Suprapubic skin (tissue), 4 donors: ENCODE measurements at regions not wholly inside any gene's neighbourhood (a gene's known extent, or its start where the extent isn't known, plus 50 kb on each side); places are given as distances from the start of the nearest gene placed in this dataset.

Experiments
- POLR2A ChIP-seq, 2 donors: fragments of 450-650 bp; IDR thresholded peaks; one replicate each; pipeline ENCODE4 v1.6.1; 2017; ENCODE audit warnings: antibody characterized with exemption in 2 of 2, mild to moderate bottlenecking in 2 of 2, moderate library complexity in 2 of 2
- POLR2AphosphoS5 ChIP-seq, 3 donors: sonication (generic); formaldehyde crosslinking; IDR thresholded peaks; one replicate each; pipeline ENCODE4 v1.6.1; 2017; ENCODE audit warnings: antibody characterized with exemption in 3 of 3
- TF ChIP-seq, protein P1 (sequence below), 2 donors: fragments of 200-600 bp in 1 of 2; fragments of 450-650 bp in 1 of 2; sonication (generic) in 1 of 2; IDR thresholded peaks; one replicate each; pipeline ENCODE4 v1.5.1; 2016 to 2019; ENCODE audit warnings: antibody characterized with exemption in 2 of 2, mild to moderate bottlenecking in 1 of 2, moderate library complexity in 1 of 2

DNA sequence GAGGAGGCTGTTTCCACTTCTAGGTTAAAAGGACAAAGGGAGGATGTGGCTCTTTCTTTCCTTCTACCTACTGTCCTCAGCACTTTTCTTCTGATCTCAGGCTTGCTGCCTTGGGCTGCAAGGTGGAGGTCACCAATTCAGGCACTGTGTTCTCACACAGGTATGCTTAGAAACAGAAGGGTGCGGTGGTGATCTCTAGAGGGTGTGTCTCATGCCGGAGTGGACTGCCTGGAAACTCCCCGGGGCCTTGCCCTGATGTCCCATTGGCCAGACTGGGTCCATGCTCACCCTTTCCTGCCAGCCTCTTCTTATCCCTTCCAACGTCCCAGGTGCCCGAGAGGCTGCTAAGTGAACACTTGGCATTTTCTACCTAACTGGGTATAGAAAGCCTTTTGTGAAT, 1197.6 kb downstream of the AACS start:
- TF ChIP-seq, protein P1, sequence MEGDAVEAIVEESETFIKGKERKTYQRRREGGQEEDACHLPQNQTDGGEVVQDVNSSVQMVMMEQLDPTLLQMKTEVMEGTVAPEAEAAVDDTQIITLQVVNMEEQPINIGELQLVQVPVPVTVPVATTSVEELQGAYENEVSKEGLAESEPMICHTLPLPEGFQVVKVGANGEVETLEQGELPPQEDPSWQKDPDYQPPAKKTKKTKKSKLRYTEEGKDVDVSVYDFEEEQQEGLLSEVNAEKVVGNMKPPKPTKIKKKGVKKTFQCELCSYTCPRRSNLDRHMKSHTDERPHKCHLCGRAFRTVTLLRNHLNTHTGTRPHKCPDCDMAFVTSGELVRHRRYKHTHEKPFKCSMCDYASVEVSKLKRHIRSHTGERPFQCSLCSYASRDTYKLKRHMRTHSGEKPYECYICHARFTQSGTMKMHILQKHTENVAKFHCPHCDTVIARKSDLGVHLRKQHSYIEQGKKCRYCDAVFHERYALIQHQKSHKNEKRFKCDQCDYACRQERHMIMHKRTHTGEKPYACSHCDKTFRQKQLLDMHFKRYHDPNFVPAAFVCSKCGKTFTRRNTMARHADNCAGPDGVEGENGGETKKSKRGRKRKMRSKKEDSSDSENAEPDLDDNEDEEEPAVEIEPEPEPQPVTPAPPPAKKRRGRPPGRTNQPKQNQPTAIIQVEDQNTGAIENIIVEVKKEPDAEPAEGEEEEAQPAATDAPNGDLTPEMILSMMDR (IDR thresholded peaks at IDR 0.05), result no peak
- TF ChIP-seq POLR2A (IDR thresholded peaks at IDR 0.05) (no peak), POLR2AphosphoS5 (IDR thresholded peaks at IDR 0.05) (no peak)
